WTC11 (cell line): ENCODE measurements at regions not wholly inside any gene's neighbourhood (a gene's known extent, or its start where the extent isn't known, plus 50 kb on each side); places are given as distances from the start of the nearest gene placed in this dataset.

Experiments used
- ATAC-seq: fragments of 200-7000 bp; cut with Tn5 transposase; 2 replicates; pipeline ENCODE4 v1.10.0; 2021; ENCODE audit warnings: mild to moderate bottlenecking, moderate library complexity
- CTCF ChIA-PET: fragments of 300-600 bp; sonication (Branson Sonifier 250); formaldehyde crosslinking; loops from one replicate; lab custom pipeline; 2021; ENCODE audit warnings: antibody characterized with exemption; lab: Charles Lee
- POLR2A ChIA-PET: fragments of 350-600 bp; sonication (Branson Sonifier 250); formaldehyde crosslinking; loops from one replicate; lab custom pipeline; 2021; ENCODE audit warnings: antibody characterized with exemption; lab: Charles Lee
- DNase-seq: peaks from one replicate; pipeline ENCODE4 v3.0.0; 2021; ENCODE audit warnings: low spot score
- H3K27ac Mint-ChIP-seq: 2 replicates; pipeline ENCODE4 v1.8.0; 2021; ENCODE audit warnings: mixed read lengths
- H3K27me3 Mint-ChIP-seq: 2 replicates; pipeline ENCODE4 v1.8.0; 2021; ENCODE audit warnings: low read depth, mild to moderate bottlenecking, moderate library complexity, mixed read lengths
- H3K36me3 Mint-ChIP-seq: 2 replicates; pipeline ENCODE4 v1.8.0; 2021; ENCODE audit warnings: mixed read lengths
- H3K4me1 Mint-ChIP-seq: 2 replicates; pipeline ENCODE4 v1.8.0; 2022; ENCODE audit warnings: mixed read lengths
- H3K4me3 Mint-ChIP-seq: 2 replicates; pipeline ENCODE4 v1.8.0; 2021; ENCODE audit warnings: mild to moderate bottlenecking, moderate library complexity, mixed read lengths
- H3K9me3 Mint-ChIP-seq: 2 replicates; pipeline ENCODE4 v1.8.0; 2021; ENCODE audit warnings: mixed read lengths
- ARID4B ChIP-seq: sonication (generic); formaldehyde crosslinking; IDR thresholded peaks from 2 replicates; pipeline ENCODE4 v1.8.0; 2023; ENCODE audit warnings: missing genetic modification reagents, mild to moderate bottlenecking, borderline replicate concordance
- FOXK1 ChIP-seq: sonication (generic); formaldehyde crosslinking; IDR thresholded peaks from 2 replicates; pipeline ENCODE4 v1.8.0; 2022; ENCODE audit warnings: mild to moderate bottlenecking, moderate library complexity, missing genetic modification reagents
- GABPB1 ChIP-seq: sonication (generic); formaldehyde crosslinking; IDR thresholded peaks from 2 replicates; pipeline ENCODE4 v1.8.1; 2023; ENCODE audit warnings: mild to moderate bottlenecking, missing genetic modification reagents
- GRHL2 ChIP-seq: fragments of 250-450 bp; sonication (Bioruptor Pico); IDR thresholded peaks from 2 replicates; pipeline ENCODE4 v1.8.0; 2022; ENCODE audit warnings: mild to moderate bottlenecking, moderate library complexity; ENCODE audit not compliant: insufficient replicate concordance, severe bottlenecking
- MLX ChIP-seq: sonication (generic); formaldehyde crosslinking; IDR thresholded peaks from 2 replicates; pipeline ENCODE4 v1.8.1; 2023; ENCODE audit warnings: mild to moderate bottlenecking, missing genetic modification reagents, moderate library complexity
- NR2C2 ChIP-seq: sonication (generic); formaldehyde crosslinking; IDR thresholded peaks from 2 replicates; pipeline ENCODE4 v1.8.0; 2022; ENCODE audit warnings: mild to moderate bottlenecking, missing genetic modification reagents
- NR3C1 ChIP-seq: sonication (generic); formaldehyde crosslinking; conservative IDR thresholded peaks from 2 replicates; pipeline ENCODE4 v1.8.1; 2023; ENCODE audit warnings: low read depth, mild to moderate bottlenecking, missing genetic modification reagents
- PRRX2 ChIP-seq: fragments of 250-450 bp; sonication (Bioruptor Pico); IDR thresholded peaks from 2 replicates; pipeline ENCODE4 v1.8.0; 2021; ENCODE audit warnings: mild to moderate bottlenecking
- SOX15 ChIP-seq: fragments of 250-450 bp; sonication (Bioruptor Pico); IDR thresholded peaks from 2 replicates; pipeline ENCODE4 v1.9.0; 2021; ENCODE audit warnings: mild to moderate bottlenecking
- STAT6 ChIP-seq: sonication (generic); formaldehyde crosslinking; conservative IDR thresholded peaks from 2 replicates; pipeline ENCODE4 v1.8.1; 2023; ENCODE audit warnings: mild to moderate bottlenecking, low read depth, missing genetic modification reagents, moderate library complexity
- TCF7 ChIP-seq: sonication (generic); formaldehyde crosslinking; IDR thresholded peaks from 2 replicates; pipeline ENCODE4 v1.8.0; 2022; ENCODE audit warnings: mild to moderate bottlenecking, low read depth, missing genetic modification reagents, moderate library complexity
- TEAD4 ChIP-seq: sonication (generic); formaldehyde crosslinking; IDR thresholded peaks from 2 replicates; pipeline ENCODE4 v1.8.0; 2022; ENCODE audit warnings: mild to moderate bottlenecking, missing genetic modification reagents
- ZBTB21 ChIP-seq: sonication (generic); formaldehyde crosslinking; IDR thresholded peaks from 2 replicates; pipeline ENCODE4 v1.8.1; 2023; ENCODE audit warnings: mild to moderate bottlenecking, missing genetic modification reagents, borderline replicate concordance
- ZMAT4 ChIP-seq: fragments of 250-450 bp; sonication (Bioruptor Pico); IDR thresholded peaks from 2 replicates; pipeline ENCODE4 v1.9.0; 2021; ENCODE audit warnings: mild to moderate bottlenecking
- ZNF396 ChIP-seq: fragments of 250-450 bp; sonication (Bioruptor Pico); IDR thresholded peaks from 2 replicates; pipeline ENCODE4 v1.8.0; 2021; ENCODE audit warnings: mild to moderate bottlenecking, moderate library complexity, borderline replicate concordance
- ZNF423 ChIP-seq: fragments of 250-450 bp; sonication (Bioruptor Pico); IDR thresholded peaks from 2 replicates; pipeline ENCODE4 v2.1.2; 2022; ENCODE audit warnings: mild to moderate bottlenecking, moderate library complexity
- ZNF425 ChIP-seq: fragments of 250-450 bp; sonication (Bioruptor Pico); conservative IDR thresholded peaks from 2 replicates; pipeline ENCODE4 v1.9.0; 2021; ENCODE audit warnings: mild to moderate bottlenecking

GRCh38 chr17:53892222-53892621 lies 69.5 kb downstream of the KIF2B start (continued):
- no peak for TF ChIP-seq TCF7
- no peak for TF ChIP-seq ZNF396 (CRISPR knock-in tag)
- TF ChIP-seq TEAD4 (CRISPR knock-in tag): no peak
- no peak for TF ChIP-seq NR3C1 (CRISPR knock-in tag)
- no peak for TF ChIP-seq ZBTB21 (CRISPR knock-in tag)
- TF ChIP-seq, all 79 proteins: peak for 0

- ATAC-seq (no peak), DNase-seq (no peak)
- peaks cover 43% of the 10 kb centered on the region for H3K9me3 Mint-ChIP-seq
- ChIA-PET CTCF (no interaction called here), POLR2A (no interaction called here)
- no peak for TF ChIP-seq ZBTB21 (CRISPR knock-in tag)
- TF ChIP-seq GABPB1 (CRISPR knock-in tag): no peak
- H3K36me3 Mint-ChIP-seq: peaks cover 10% of the 10 kb centered on the region
- no peak overlapping the region for H3K4me3 Mint-ChIP-seq
- peaks cover 3% of the 10 kb centered on the region; the same call in 1 of the 2 replicates for H3K27me3 Mint-ChIP-seq
- H3K4me1 Mint-ChIP-seq: no peaks in the 10 kb centered on the region
- H3K27ac Mint-ChIP-seq: no peak overlapping the region
Measured at GRCh38 chr17:53894591-53894990, 71.9 kb downstream of the KIF2B start.

- peaks cover 15% of the 10 kb centered on the region for H3K36me3 Mint-ChIP-seq
- no peak for DNase-seq
- H3K27me3 Mint-ChIP-seq: peaks cover 3% of the 10 kb centered on the region; the same call in 1 of the 2 replicates
- peaks cover 56% of the 10 kb centered on the region for H3K9me3 Mint-ChIP-seq
- CTCF ChIA-PET: no interaction called here
- H3K4me1 Mint-ChIP-seq: no peaks in the 10 kb centered on the region
- H3K4me3 Mint-ChIP-seq: no peak overlapping the region
- TF ChIP-seq GRHL2 (CRISPR knock-in tag) (no peak), ZMAT4 (CRISPR knock-in tag) (no peak), ZNF423 (CRISPR knock-in tag) (no peak), PRRX2 (CRISPR knock-in tag) (no peak), MLX (CRISPR knock-in tag) (no peak), SOX15 (CRISPR knock-in tag) (no peak), ZNF425 (no peak)
- TF ChIP-seq, all 79 proteins: peak for 0
- H3K27ac Mint-ChIP-seq: no peak overlapping the region
- POLR2A ChIA-PET: no interaction called here
- no peak for ATAC-seq
Measured at GRCh38 chr17:53896047-53896446, 73.3 kb downstream of the KIF2B start.

- POLR2A ChIA-PET: no interaction called here
- Mint-ChIP-seq H3K27me3 (peaks cover 6% of the 10 kb centered on the region), H3K4me3 (no peak overlapping the region), H3K27ac (no peak overlapping the region), H3K9me3 (peaks cover 69% of the 10 kb centered on the region), H3K4me1 (no peaks in the 10 kb centered on the region), H3K36me3 (peaks cover 48% of the 10 kb centered on the region)
- no peak for ATAC-seq
- CTCF ChIA-PET: no interaction called here
- no peak for DNase-seq
- no peak for TF ChIP-seq STAT6
- TF ChIP-seq ARID4B: no peak
- no peak for TF ChIP-seq NR2C2
- no peak for TF ChIP-seq ZMAT4 (CRISPR knock-in tag)
- no peak for TF ChIP-seq ZNF425
- TF ChIP-seq FOXK1 (CRISPR knock-in tag): no peak
Measured at GRCh38 chr17:53900951-53901350, 78.2 kb downstream of the KIF2B start.
